DOHH2 (cell line): ENCODE measurements at regions not wholly inside any gene's neighbourhood (a gene's known extent, or its start where the extent isn't known, plus 50 kb on each side); places are given as distances from the start of the nearest gene placed in this dataset.

Experiments used
- H3F3A ChIP-seq: fragments of 200-600 bp; sonication (generic), shearing (Covaris generic); 2 replicates; pipeline ENCODE4 v1.6.0; 2016; ENCODE audit warnings: antibody characterized with exemption, mild to moderate bottlenecking; ENCODE audit not compliant: control insufficient read depth, insufficient read depth
- H3K27ac ChIP-seq: fragments of 200-600 bp; sonication (generic); 2 replicates; pipeline ENCODE4 v1.5.1; 2014; ENCODE audit warnings: low read depth, mild to moderate bottlenecking, low read length, moderate library complexity
- H3K27me3 ChIP-seq: fragments of 200-600 bp; sonication (generic); 2 replicates; pipeline ENCODE4 v1.6.1; 2014; ENCODE audit warnings: mild to moderate bottlenecking, low read length, mixed read lengths; ENCODE audit not compliant: control insufficient read depth
- H3K36me3 ChIP-seq: fragments of 200-600 bp; sonication (generic); 2 replicates; pipeline ENCODE4 v1.6.1; 2014; ENCODE audit warnings: mild to moderate bottlenecking, low read length, moderate library complexity, mixed read lengths; ENCODE audit not compliant: control insufficient read depth
- H3K4me1 ChIP-seq: fragments of 200-600 bp; sonication (generic); 2 replicates; pipeline ENCODE4 v1.6.1; 2014; ENCODE audit warnings: mild to moderate bottlenecking, low read length, mixed read lengths; ENCODE audit not compliant: control insufficient read depth
- H3K4me2 ChIP-seq: fragments of 200-600 bp; sonication (generic); 2 replicates; pipeline ENCODE4 v1.6.0; 2014; ENCODE audit warnings: mild to moderate bottlenecking, low read length, moderate library complexity
- H3K4me3 ChIP-seq: fragments of 200-600 bp; sonication (generic); 2 replicates; pipeline ENCODE4 v1.5.1; 2014; ENCODE audit warnings: mild to moderate bottlenecking, low read length, mixed read lengths
- H3K79me2 ChIP-seq: fragments of 200-600 bp; sonication (generic); 2 replicates; pipeline ENCODE4 v1.6.1; 2014; ENCODE audit warnings: mild to moderate bottlenecking, low read length, mixed read lengths; ENCODE audit not compliant: control insufficient read depth
- H3K9me2 ChIP-seq: fragments of 200-600 bp; sonication (generic); replicated peaks from 2 replicates; pipeline ENCODE4 v1.6.1; 2014; ENCODE audit warnings: mild to moderate bottlenecking, low read length, mixed read lengths; ENCODE audit not compliant: control insufficient read depth
- H3K9me3 ChIP-seq: fragments of 200-600 bp; sonication (generic); 2 replicates; pipeline ENCODE4 v1.6.1; 2014; ENCODE audit warnings: antibody characterized with exemption, low read length, mixed read lengths; ENCODE audit not compliant: control insufficient read depth, insufficient read depth
- H4K20me1 ChIP-seq: fragments of 200-600 bp; sonication (generic); 2 replicates; pipeline ENCODE4 v1.6.0; 2014; ENCODE audit warnings: low read depth, mild to moderate bottlenecking, antibody characterized with exemption, low read length, moderate library complexity; ENCODE audit not compliant: control insufficient read depth, insufficient read depth
- EZH2phosphoT487 ChIP-seq: fragments of 200-600 bp; sonication (generic); IDR thresholded peaks from 2 replicates; pipeline ENCODE4 v1.6.1; 2017; ENCODE audit warnings: borderline replicate concordance, mild to moderate bottlenecking, antibody characterized with exemption, low read length, moderate library complexity, mixed read lengths
- TF ChIP-seq, protein P1 (sequence below): fragments of 200-600 bp; sonication (generic); IDR thresholded peaks from one replicate; pipeline ENCODE4 v1.5.1; 2014; ENCODE audit warnings: antibody characterized with exemption, mild to moderate bottlenecking, low read depth, low read length; ENCODE audit not compliant: poor library complexity, severe bottlenecking

DNA sequence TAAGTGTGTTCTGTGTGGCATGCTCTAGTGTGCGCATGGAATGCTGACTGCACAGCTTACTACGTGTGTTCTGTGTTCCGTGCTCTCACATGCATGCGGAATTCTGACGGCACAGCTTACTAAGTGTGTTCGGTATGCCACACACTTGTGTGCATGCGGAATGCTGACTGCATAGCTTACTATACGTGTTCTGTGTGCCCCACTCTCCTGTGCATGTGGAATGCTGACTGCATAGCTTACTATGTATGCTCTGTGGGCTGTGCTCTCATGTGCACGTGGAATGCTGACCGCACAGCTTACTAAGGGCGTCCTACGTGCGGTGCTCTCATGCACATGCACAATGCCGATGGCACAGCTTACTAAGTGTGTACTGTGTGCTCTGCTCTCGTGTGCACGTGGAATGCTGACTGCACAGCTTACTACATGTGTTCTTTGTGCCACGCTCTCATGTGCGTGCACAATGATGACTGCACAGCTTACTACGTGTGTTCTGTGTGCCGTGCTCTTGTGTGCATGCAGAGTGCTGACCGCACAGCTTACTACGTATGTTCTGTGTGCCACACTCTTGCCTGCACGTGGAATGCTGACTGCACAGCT, 548.9 kb downstream of the IRX1 start:
- no peaks in the 10 kb centered on the region for H3F3A ChIP-seq
- H4K20me1 ChIP-seq = no peaks in the 10 kb centered on the region
- no peak overlapping the region for H3K27ac ChIP-seq
- H3K4me1 ChIP-seq = no peaks in the 10 kb centered on the region
- no peaks in the 10 kb centered on the region for H3K36me3 ChIP-seq
- TF ChIP-seq EZH2phosphoT487 = no peak
- TF ChIP-seq, protein P1, sequence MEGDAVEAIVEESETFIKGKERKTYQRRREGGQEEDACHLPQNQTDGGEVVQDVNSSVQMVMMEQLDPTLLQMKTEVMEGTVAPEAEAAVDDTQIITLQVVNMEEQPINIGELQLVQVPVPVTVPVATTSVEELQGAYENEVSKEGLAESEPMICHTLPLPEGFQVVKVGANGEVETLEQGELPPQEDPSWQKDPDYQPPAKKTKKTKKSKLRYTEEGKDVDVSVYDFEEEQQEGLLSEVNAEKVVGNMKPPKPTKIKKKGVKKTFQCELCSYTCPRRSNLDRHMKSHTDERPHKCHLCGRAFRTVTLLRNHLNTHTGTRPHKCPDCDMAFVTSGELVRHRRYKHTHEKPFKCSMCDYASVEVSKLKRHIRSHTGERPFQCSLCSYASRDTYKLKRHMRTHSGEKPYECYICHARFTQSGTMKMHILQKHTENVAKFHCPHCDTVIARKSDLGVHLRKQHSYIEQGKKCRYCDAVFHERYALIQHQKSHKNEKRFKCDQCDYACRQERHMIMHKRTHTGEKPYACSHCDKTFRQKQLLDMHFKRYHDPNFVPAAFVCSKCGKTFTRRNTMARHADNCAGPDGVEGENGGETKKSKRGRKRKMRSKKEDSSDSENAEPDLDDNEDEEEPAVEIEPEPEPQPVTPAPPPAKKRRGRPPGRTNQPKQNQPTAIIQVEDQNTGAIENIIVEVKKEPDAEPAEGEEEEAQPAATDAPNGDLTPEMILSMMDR = no peak
- H3K4me2 ChIP-seq = no peak overlapping the region
- no peaks in the 10 kb centered on the region for H3K9me3 ChIP-seq
- no peak overlapping the region for H3K4me3 ChIP-seq
- no peaks in the 10 kb centered on the region for H3K27me3 ChIP-seq
- no peaks in the 10 kb centered on the region for H3K9me2 ChIP-seq
- no peaks in the 10 kb centered on the region for H3K79me2 ChIP-seq

DNA sequence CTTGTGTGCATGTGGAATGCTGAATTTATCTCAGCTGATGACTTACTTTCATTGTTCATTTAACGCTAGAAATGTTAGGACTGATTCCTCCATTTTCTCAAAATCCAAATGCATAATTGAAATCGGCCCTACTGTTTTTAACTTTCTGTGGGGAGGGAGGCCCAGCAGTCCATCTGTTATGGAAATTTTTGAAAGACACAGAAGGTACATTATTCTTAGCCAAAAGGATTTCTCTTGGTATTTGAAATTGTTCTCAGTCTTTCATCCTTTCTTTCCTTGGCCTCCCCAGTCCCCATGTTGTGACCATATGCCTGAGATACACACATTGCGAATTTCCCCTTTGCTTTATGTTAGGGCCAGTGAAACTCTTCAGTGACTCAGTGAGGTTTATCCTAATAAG, 549.9 kb downstream of the IRX1 start:
- Histone ChIP-seq H3K36me3 (no peaks in the 10 kb centered on the region), H3K4me3 (no peak overlapping the region), H3K9me3 (no peaks in the 10 kb centered on the region), H3K4me2 (no peak overlapping the region), H4K20me1 (no peaks in the 10 kb centered on the region), H3K9me2 (no peaks in the 10 kb centered on the region), H3K27ac (no peak overlapping the region), H3K79me2 (no peaks in the 10 kb centered on the region), H3F3A (no peaks in the 10 kb centered on the region), H3K4me1 (no peaks in the 10 kb centered on the region), H3K27me3 (no peaks in the 10 kb centered on the region)
- no peak for TF ChIP-seq EZH2phosphoT487
- TF ChIP-seq, protein P1 = no peak

DNA sequence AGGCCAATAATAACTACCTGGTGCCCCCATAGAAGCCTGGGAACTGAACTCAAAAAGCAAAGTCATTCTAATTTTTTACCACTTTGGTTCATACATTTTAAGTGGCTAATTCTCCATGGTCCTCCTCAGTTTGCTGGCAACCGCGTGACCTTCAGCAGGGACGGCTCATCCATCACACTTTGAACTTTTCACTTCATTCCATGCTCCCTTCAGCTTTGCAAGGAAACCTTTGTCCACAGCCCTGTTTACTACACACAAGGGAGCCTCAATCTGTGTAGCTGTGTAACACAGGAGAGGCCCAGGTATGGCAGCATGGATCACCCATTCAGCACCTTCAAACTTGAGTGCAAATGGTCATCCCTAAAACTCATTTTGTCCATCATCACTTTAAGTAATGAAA, 552.4 kb downstream of the IRX1 start:
- H3K9me2 ChIP-seq = no peaks in the 10 kb centered on the region
- no peak overlapping the region for H3K4me3 ChIP-seq
- H3K9me3 ChIP-seq = no peaks in the 10 kb centered on the region
- TF ChIP-seq, protein P1 = no peak
- TF ChIP-seq EZH2phosphoT487 = no peak
- H3F3A ChIP-seq = no peaks in the 10 kb centered on the region
- H3K27ac ChIP-seq = no peak overlapping the region
- H3K36me3 ChIP-seq = no peaks in the 10 kb centered on the region
- no peaks in the 10 kb centered on the region for H3K4me1 ChIP-seq
- no peaks in the 10 kb centered on the region for H3K27me3 ChIP-seq
- H3K79me2 ChIP-seq = no peaks in the 10 kb centered on the region
- no peak overlapping the region for H3K4me2 ChIP-seq
- no peaks in the 10 kb centered on the region for H4K20me1 ChIP-seq

DNA sequence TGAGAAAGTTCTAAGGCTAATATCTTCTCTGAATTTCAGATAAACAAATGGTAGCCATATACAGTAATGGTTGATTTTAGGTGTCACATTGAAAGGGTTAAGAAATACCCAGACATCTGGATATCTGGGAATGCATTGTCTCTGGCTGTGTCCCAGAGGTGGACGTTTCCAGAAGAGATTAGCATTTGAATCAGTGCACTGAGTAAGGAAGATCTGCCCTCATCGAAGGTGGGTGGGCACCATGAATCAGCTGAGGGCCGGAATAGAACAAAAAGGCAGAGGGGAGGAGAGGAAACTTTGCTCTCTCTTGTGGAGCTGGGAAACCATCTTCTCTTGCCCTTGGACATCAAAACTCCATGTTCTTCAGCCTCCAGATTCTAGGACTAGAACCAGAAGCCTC, 554.4 kb downstream of the IRX1 start:
- Histone ChIP-seq H3K9me3 (no peaks in the 10 kb centered on the region), H3K27ac (no peak overlapping the region), H4K20me1 (no peaks in the 10 kb centered on the region), H3K9me2 (no peaks in the 10 kb centered on the region), H3F3A (no peaks in the 10 kb centered on the region), H3K27me3 (no peaks in the 10 kb centered on the region), H3K4me1 (no peaks in the 10 kb centered on the region), H3K4me2 (no peak overlapping the region), H3K36me3 (no peaks in the 10 kb centered on the region), H3K4me3 (no peak overlapping the region), H3K79me2 (no peaks in the 10 kb centered on the region)
- TF ChIP-seq EZH2phosphoT487 = no peak
- TF ChIP-seq, protein P1 = no peak
